Endothelial cell of umbilical vein (primary cell): ENCODE measurements at regions not wholly inside any gene's neighbourhood (a gene's known extent, or its start where the extent isn't known, plus 50 kb on each side); places are given as distances from the start of the nearest gene placed in this dataset.

ENCODE experiments used
- BruUV-seq: library from RNA; stranded (reverse); fragments of 400-500 nt; replicated peaks from 2 replicates; lab custom pipeline; 2021; lab: Mats Ljungman, UMichigan
- CTCF ChIA-PET: fragments of 300-600, 350-600 bp; sonication (Branson Sonifier 250); formaldehyde crosslinking; loops from one replicate; lab custom pipeline; 2021; ENCODE audit warnings: antibody characterized with exemption, inconsistent platforms; lab: Charles Lee
- POLR2A ChIA-PET: fragments of 300-600, 350-600 bp; sonication (Branson Sonifier 250); formaldehyde crosslinking; loops from one replicate; lab custom pipeline; 2021; ENCODE audit warnings: antibody characterized with exemption, inconsistent platforms; lab: Charles Lee
- DNase-seq: peaks from one replicate; pipeline ENCODE4 v3.0.0-alpha.2; 2011; ENCODE audit warnings: low read depth, low spot score
- FAIRE-seq: peaks from 2 replicates; lab custom pipeline; 2011; peaks lifted over from hg19 to GRCh38; lab: Jason Lieb, UNC
- H2AFZ ChIP-seq: 2 replicates; pipeline ENCODE4 v1.6.0; 2012; ENCODE audit warnings: low read depth, low read length, control low read depth, inconsistent platforms
- H3K27ac ChIP-seq: 2 replicates; pipeline ENCODE4 v1.5.1; 2011; ENCODE audit warnings: low read depth, mild to moderate bottlenecking, control low read depth, low read length, moderate library complexity; ENCODE audit not compliant: insufficient read depth
- H3K27me3 ChIP-seq, 2 experiments: 2 replicates each; pipeline versions ENCODE4 v1.6.0 to v1.6.1; 2011; ENCODE audit warnings: low read length in 2 of 2, mixed read lengths in 1 of 2; ENCODE audit not compliant: control insufficient read depth in 2 of 2, insufficient read depth in 2 of 2
- H3K36me3 ChIP-seq, 2 experiments: 2 replicates in 1 of 2; 3 replicates in 1 of 2; pipeline ENCODE4 v1.5.1; 2011; ENCODE audit warnings: low read length in 2 of 2, mild to moderate bottlenecking in 1 of 2, moderate library complexity in 1 of 2; ENCODE audit not compliant: control insufficient read depth in 2 of 2, insufficient read depth in 2 of 2; ENCODE audit errors: extremely low read depth in 1 of 2
- H3K4me1 ChIP-seq: 3 replicates; pipeline ENCODE4 v1.5.1; 2011; ENCODE audit warnings: mild to moderate bottlenecking, low read length; ENCODE audit not compliant: control insufficient read depth, insufficient read depth; ENCODE audit errors: extremely low read depth
- H3K4me2 ChIP-seq: 2 replicates; pipeline ENCODE4 v1.6.1; 2011; ENCODE audit warnings: low read length, control low read depth, mixed read lengths; ENCODE audit not compliant: insufficient read depth
- H3K4me3 ChIP-seq, 3 experiments: fragments of 200-600 bp in 1 of 3; sonication (generic), shearing (Covaris generic) in 1 of 3; replicated peaks in 1 of 3; 2 replicates each; pipeline ENCODE4 v1.5.1; 2011 to 2016; ENCODE audit warnings: control low read depth in 3 of 3, low read length in 3 of 3, mild to moderate bottlenecking in 2 of 3, inconsistent platforms in 1 of 3, low read depth in 1 of 3, moderate library complexity in 1 of 3; ENCODE audit not compliant: insufficient read depth in 1 of 3
- H3K79me2 ChIP-seq: 2 replicates; pipeline ENCODE4 v1.6.0; 2012; ENCODE audit warnings: low read length, inconsistent platforms; ENCODE audit not compliant: control insufficient read depth, insufficient read depth
- H3K9ac ChIP-seq: replicated peaks from 2 replicates; pipeline ENCODE3; 2011; ENCODE audit warnings: low read length, control low read depth; ENCODE audit not compliant: insufficient read depth; ENCODE audit errors: extremely low read depth
- H3K9me1 ChIP-seq: replicated peaks from 3 replicates; pipeline ENCODE4 v1.6.0; 2011; ENCODE audit warnings: mild to moderate bottlenecking, low read length; ENCODE audit not compliant: control insufficient read depth, insufficient read depth; ENCODE audit errors: extremely low read depth
- H3K9me3 ChIP-seq: replicated peaks from 2 replicates; pipeline ENCODE4 v1.5.1; 2012; ENCODE audit warnings: low read length, inconsistent platforms; ENCODE audit not compliant: control insufficient read depth, insufficient read depth
- H4K20me1 ChIP-seq: replicated peaks from 2 replicates; pipeline ENCODE3; 2011; ENCODE audit warnings: mild to moderate bottlenecking, low read length; ENCODE audit not compliant: control insufficient read depth, insufficient read depth; ENCODE audit errors: extremely low read depth
- CTCF ChIP-seq, 2 donors: IDR thresholded peaks; 1 replicate in 1 of 2; 2 replicates in 1 of 2; pipeline ENCODE4 v1.5.1; 2011; ENCODE audit warnings: low read length in 2 of 2, mild to moderate bottlenecking in 2 of 2, moderate library complexity in 2 of 2, control low read depth in 1 of 2, inconsistent platforms in 1 of 2, low read depth in 1 of 2; ENCODE audit not compliant: insufficient read depth in 1 of 2; ENCODE audit errors: extremely low read depth in 1 of 2
- EZH2 ChIP-seq: IDR thresholded peaks from 2 replicates; pipeline ENCODE4 v1.6.1; 2012; ENCODE audit warnings: borderline replicate concordance, low read depth, mild to moderate bottlenecking, moderate library complexity, low read length, inconsistent platforms; ENCODE audit not compliant: severe bottlenecking
- FOS ChIP-seq: IDR thresholded peaks from 2 replicates; pipeline ENCODE4 v1.6.1; 2011; ENCODE audit warnings: mild to moderate bottlenecking, low read length, moderate library complexity, borderline replicate concordance; ENCODE audit not compliant: insufficient read depth
- GATA2 ChIP-seq: IDR thresholded peaks from 2 replicates; pipeline ENCODE4 v1.7.0; 2011; ENCODE audit warnings: low read depth, mild to moderate bottlenecking, moderate library complexity, mixed read lengths, low read length; ENCODE audit not compliant: insufficient read length, insufficient read depth
- JUN ChIP-seq: IDR thresholded peaks from 2 replicates; pipeline ENCODE4 v1.6.1; 2011; ENCODE audit warnings: borderline replicate concordance, low read depth; ENCODE audit not compliant: insufficient read length, insufficient read depth
- MAX ChIP-seq: IDR thresholded peaks from 2 replicates; pipeline ENCODE4 v1.6.1; 2011; ENCODE audit not compliant: insufficient read depth, insufficient read length
- MYC ChIP-seq: IDR thresholded peaks from one replicate; pipeline ENCODE4 v1.6.1; 2011; ENCODE audit warnings: mild to moderate bottlenecking, low read depth, low read length
- POLR2A ChIP-seq: IDR thresholded peaks from 2 replicates; pipeline ENCODE4 v1.6.1; 2012; ENCODE audit warnings: low read depth, mild to moderate bottlenecking, control low read depth, low read length
- POLR2AphosphoS5 ChIP-seq: IDR thresholded peaks from 2 replicates; pipeline ENCODE4 v1.6.1; 2012; ENCODE audit warnings: low read depth, mild to moderate bottlenecking, control low read depth, low read length, moderate library complexity; ENCODE audit not compliant: insufficient read depth
- dilution Hi-C: fragments of 300-500 bp; cut with MboI; formaldehyde crosslinking; loops from one replicate; pipeline ENCODE4 v1.15.0; 2019; ENCODE audit warnings: low sequenced_read_pairs; ENCODE audit not compliant: extremely low pct_ligation_motif_present
- intact Hi-C: fragments of 100-400 bp; cut with micrococcal nuclease; formaldehyde crosslinking; loops from one replicate; pipeline ENCODE4 v1.10.0; 2022

DNA sequence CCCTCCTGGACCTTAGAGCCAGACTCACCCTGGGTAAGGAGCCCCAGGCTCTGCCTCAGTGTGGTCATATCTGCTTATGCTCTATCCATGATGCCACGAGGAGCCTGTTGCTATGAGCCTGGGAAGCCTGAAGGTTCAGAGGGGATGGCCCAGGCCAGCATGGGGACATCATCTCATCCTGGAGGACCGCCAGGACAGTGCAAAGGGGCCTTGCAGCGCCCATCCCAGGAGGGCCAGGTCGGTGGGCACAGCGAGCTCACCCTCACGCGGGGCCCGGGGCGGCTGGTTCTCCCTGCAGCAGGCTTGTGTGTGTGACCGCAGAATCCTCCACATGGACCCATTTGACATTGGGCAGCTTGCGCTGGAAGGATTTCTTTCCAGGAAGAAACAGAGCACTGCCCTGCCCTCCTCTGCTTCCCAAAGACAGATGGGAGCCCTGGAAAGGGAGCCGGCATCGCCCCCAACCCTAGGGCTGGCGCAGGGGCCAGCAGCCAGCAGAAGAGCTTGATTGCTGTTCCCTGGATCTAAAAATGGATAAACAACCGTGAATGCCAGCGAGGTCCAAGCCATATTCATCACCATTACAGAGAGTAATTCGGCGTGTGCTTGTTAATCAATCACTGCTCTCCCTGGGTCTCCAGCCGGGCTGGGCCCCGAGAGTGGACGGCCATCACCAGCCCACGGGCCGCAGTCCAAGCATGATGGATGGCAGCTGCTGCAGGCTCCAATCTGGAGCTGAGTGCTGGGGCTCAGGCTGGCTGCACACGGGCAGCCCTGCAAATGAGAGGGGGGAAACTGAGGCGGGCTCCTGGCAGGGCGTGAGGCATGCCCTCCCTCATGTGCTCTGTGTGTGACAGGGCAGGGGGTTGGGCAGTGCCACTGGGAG lies 739.7 kb downstream of the BRD1 start:
- peaks cover 8% of the 10 kb centered on the region for H3K9me3 ChIP-seq

More for the DNA sequence above, 739.7 kb downstream of the BRD1 start:
- H3K27ac ChIP-seq, result no peak overlapping the region
- no peak overlapping the region for H2AFZ ChIP-seq
- no peaks in the 10 kb centered on the region for H4K20me1 ChIP-seq
- dilution Hi-C loops, result no loop called here
- BruUV-seq, result no TSS peak
- no peaks in the 10 kb centered on the region for H3K4me1 ChIP-seq
- no peaks in the 10 kb centered on the region for H3K9me1 ChIP-seq
- no peak for DNase-seq
- no peak overlapping the region for H3K4me2 ChIP-seq
- no peak overlapping the region for H3K9ac ChIP-seq
- ChIA-PET CTCF (no interaction called here), POLR2A (no interaction called here)
- no peaks in the 10 kb centered on the region for H3K79me2 ChIP-seq
- no peaks in the 10 kb centered on the region for H3K27me3 ChIP-seq
- no peaks in the 10 kb centered on the region for H3K36me3 ChIP-seq
- intact Hi-C loops, result no loop called here
- H3K4me3 ChIP-seq, result no peak overlapping the region
- TF ChIP-seq POLR2AphosphoS5, result no peak
- TF ChIP-seq CTCF (IDR thresholded peaks at IDR 0.05; ENCODE audit: extremely low read depth in 1 of 2, insufficient read depth in 1 of 2, low read depth in 1 of 2, low read length in 2 of 2), result no peak
- no peak for TF ChIP-seq JUN
- no peak for TF ChIP-seq GATA2
- no peak for TF ChIP-seq MYC
- TF ChIP-seq MAX, result no peak
- no peak for TF ChIP-seq POLR2A
- no peak for TF ChIP-seq FOS
- TF ChIP-seq EZH2, result no peak
- no peak for FAIRE-seq
